Stimulated activated CD4-positive, alpha-beta T cell treated with anti-CD3 and anti-CD28 coated beads, Interleukin-2, amount 100 ng/mL, for 24 hours (primary cell): ENCODE measurements at regions not wholly inside any gene's neighbourhood (a gene's known extent, or its start where the extent isn't known, plus 50 kb on each side); places are given as distances from the start of the nearest gene placed in this dataset.

Experiments used
- DNase-seq, 2 donors: peaks; one replicate each; pipeline ENCODE4 v3.0.0-alpha.2; 2020

GRCh38 chr9:86893811-86894490 is 53.4 kb downstream of the GAS1 start:
- no peak for DNase-seq

GRCh38 chr9:86892576-86892975 is 54.7 kb downstream of the GAS1 start:
- DNase-seq = no peak

GRCh38 chr9:86891886-86892437 is 55.3 kb downstream of the GAS1 start:
- no peak for DNase-seq

- DNase-seq = no peak
Measured at GRCh38 chr9:86891091-86891490, 56.2 kb downstream of the GAS1 start.

GRCh38 chr9:86885232-86885631 is 62.1 kb downstream of the GAS1 start:
- DNase-seq = no peak

- DNase-seq = no peak
Measured at GRCh38 chr9:86876621-86877196, 70.6 kb downstream of the GAS1 start.

- DNase-seq = no peak
Measured at GRCh38 chr9:86868616-86869015, 78.7 kb downstream of the GAS1 start.

- no peak for DNase-seq
Measured at GRCh38 chr9:86867804-86868313, 79.4 kb downstream of the GAS1 start.

GRCh38 chr9:86865952-86866351 is 81.4 kb downstream of the GAS1 start:
- DNase-seq = no peak

GRCh38 chr9:86860006-86860405 is 87.3 kb downstream of the GAS1 start:
- no peak for DNase-seq

- DNase-seq = no peak
Measured at GRCh38 chr9:86859056-86859455, 88.2 kb downstream of the GAS1 start.

GRCh38 chr9:86858009-86858408 is 89.3 kb downstream of the GAS1 start:
- no peak for DNase-seq

GRCh38 chr9:86856259-86856658 is 91.0 kb downstream of the GAS1 start:
- DNase-seq = no peak

- no peak for DNase-seq
Measured at GRCh38 chr9:86854898-86855523, 92.3 kb downstream of the GAS1 start.

- DNase-seq = no peak
Measured at GRCh38 chr9:86846656-86847055, 100.7 kb downstream of the GAS1 start.

GRCh38 chr9:86843206-86843605 is 104.1 kb downstream of the GAS1 start:
- DNase-seq = no peak

- DNase-seq = no peak
Measured at GRCh38 chr9:86842573-86842972, 104.7 kb downstream of the GAS1 start.

GRCh38 chr9:86839522-86839921 is 107.8 kb downstream of the GAS1 start:
- DNase-seq = no peak

- DNase-seq = no peak
Measured at GRCh38 chr9:86838519-86839497, 108.5 kb downstream of the GAS1 start.

GRCh38 chr9:86837345-86837744 is 110.0 kb downstream of the GAS1 start:
- no peak for DNase-seq

- no peak for DNase-seq
Measured at GRCh38 chr9:86836797-86837196, 110.5 kb downstream of the GAS1 start.

GRCh38 chr9:86836266-86836665 is 111.0 kb downstream of the GAS1 start:
- DNase-seq = no peak

GRCh38 chr9:86830356-86830755 is 117.0 kb downstream of the GAS1 start:
- DNase-seq = no peak
